CD14-positive monocyte (primary cell): ENCODE measurements at regions not wholly inside any gene's neighbourhood (a gene's known extent, or its start where the extent isn't known, plus 50 kb on each side); places are given as distances from the start of the nearest gene placed in this dataset.

ENCODE experiments used
- DNase-seq, 3 donors: peaks; one replicate each; pipeline ENCODE4 v3.0.0-alpha.2; 2011 to 2022
- H2AFZ ChIP-seq: 2 replicates; pipeline ENCODE4 v1.6.0; 2012; ENCODE audit warnings: mild to moderate bottlenecking, low read depth, low read length, inconsistent platforms; ENCODE audit not compliant: insufficient read depth, poor library complexity, severe bottlenecking
- H3K27ac ChIP-seq, 2 donors: 1 replicate in 1 of 2; 2 replicates in 1 of 2; pipeline ENCODE4 v1.5.1; 2012 to 2013; ENCODE audit warnings: low read length in 2 of 2, control low read depth in 1 of 2, inconsistent platforms in 1 of 2, low read depth in 1 of 2, mild to moderate bottlenecking in 1 of 2
- H3K27me3 ChIP-seq, 2 donors: one replicate each; pipeline versions ENCODE4 v1.6.0 to v1.6.1; 2011 to 2013; ENCODE audit warnings: low read length in 2 of 2; ENCODE audit not compliant: control insufficient read depth in 2 of 2, insufficient read depth in 2 of 2
- H3K36me3 ChIP-seq, 2 donors: replicated peaks in 1 of 2; 1 replicate in 1 of 2; 2 replicates in 1 of 2; pipeline versions ENCODE4 v1.5.1 to v1.6.1; 2012 to 2013; ENCODE audit warnings: low read length in 2 of 2, control low read depth in 1 of 2, inconsistent platforms in 1 of 2, mild to moderate bottlenecking in 1 of 2; ENCODE audit not compliant: insufficient read depth in 2 of 2, control insufficient read depth in 1 of 2
- H3K4me1 ChIP-seq, 2 donors: 1 replicate in 1 of 2; 2 replicates in 1 of 2; pipeline versions ENCODE4 v1.5.1 to v1.6.1; 2012 to 2013; ENCODE audit warnings: low read length in 2 of 2, control low read depth in 1 of 2, inconsistent platforms in 1 of 2, mild to moderate bottlenecking in 1 of 2, moderate library complexity in 1 of 2; ENCODE audit not compliant: insufficient read depth in 2 of 2, control insufficient read depth in 1 of 2
- H3K4me2 ChIP-seq: replicated peaks from 2 replicates; pipeline ENCODE3; 2012; ENCODE audit warnings: low read length, moderate library complexity, mild to moderate bottlenecking; ENCODE audit not compliant: poor library complexity, severe bottlenecking; ENCODE audit errors: extremely low read depth
- H3K4me3 ChIP-seq, 3 experiments: fragments of 200-600 bp in 1 of 3; sonication (generic) in 1 of 3; replicated peaks in 1 of 3; 1 replicate in 2 of 3; 2 replicates in 1 of 3; pipeline ENCODE4 v1.5.1; 2011 to 2013; ENCODE audit warnings: low read length in 3 of 3, mild to moderate bottlenecking in 3 of 3, control low read depth in 2 of 3, low read depth in 2 of 3, inconsistent platforms in 1 of 3, moderate library complexity in 1 of 3
- H3K79me2 ChIP-seq: 2 replicates; pipeline ENCODE4 v1.6.0; 2012; ENCODE audit warnings: mild to moderate bottlenecking, control low read depth, inconsistent platforms, low read length, moderate library complexity; ENCODE audit not compliant: insufficient read depth
- H3K9ac ChIP-seq: 2 replicates; pipeline ENCODE4 v1.6.0; 2017; ENCODE audit warnings: low read length, mild to moderate bottlenecking; ENCODE audit not compliant: insufficient read depth, poor library complexity, severe bottlenecking
- H3K9me3 ChIP-seq, 2 donors: replicated peaks in 1 of 2; 1 replicate in 1 of 2; 2 replicates in 1 of 2; pipeline versions ENCODE4 v1.5.1 to v1.6.1; 2012 to 2013; ENCODE audit warnings: low read length in 2 of 2, control low read depth in 1 of 2; ENCODE audit not compliant: control insufficient read depth in 1 of 2, insufficient read depth in 1 of 2
- H4K20me1 ChIP-seq: 2 replicates; pipeline ENCODE4 v1.6.0; 2012; ENCODE audit warnings: mild to moderate bottlenecking, low read length, control low read depth, moderate library complexity; ENCODE audit not compliant: insufficient read depth
- H3K27ac Mint-ChIP-seq, 7 donors: one replicate each; pipeline ENCODE4 v1.8.0; 2020; ENCODE audit warnings: mild to moderate bottlenecking in 7 of 7, mixed read lengths in 7 of 7, moderate library complexity in 6 of 7, inconsistent platforms in 2 of 7
- H3K27me3 Mint-ChIP-seq, 3 donors: one replicate each; pipeline ENCODE4 v1.8.0; 2021 to 2022; ENCODE audit warnings: low read depth in 3 of 3, mild to moderate bottlenecking in 3 of 3, mixed read lengths in 3 of 3, moderate library complexity in 3 of 3, inconsistent platforms in 1 of 3
- H3K36me3 Mint-ChIP-seq, 2 donors: one replicate each; pipeline ENCODE4 v1.8.0; 2020; ENCODE audit warnings: mixed read lengths in 2 of 2, inconsistent platforms in 1 of 2, mild to moderate bottlenecking in 1 of 2
- H3K4me1 Mint-ChIP-seq: one replicate; pipeline ENCODE4 v1.8.0; 2020; ENCODE audit warnings: mild to moderate bottlenecking, mixed read lengths
- H3K4me3 Mint-ChIP-seq, 2 donors: one replicate each; pipeline ENCODE4 v1.8.0; 2020; ENCODE audit warnings: mild to moderate bottlenecking in 2 of 2, mixed read lengths in 2 of 2, moderate library complexity in 1 of 2
- H3K9me3 Mint-ChIP-seq, 7 donors: one replicate each; pipeline ENCODE4 v1.8.0; 2020 to 2022; ENCODE audit warnings: mixed read lengths in 7 of 7, mild to moderate bottlenecking in 6 of 7, moderate library complexity in 6 of 7, inconsistent platforms in 2 of 7
- CTCF ChIP-seq: fragments of 200-600 bp; IDR thresholded peaks from one replicate; pipeline ENCODE4 v1.8.0; 2022; ENCODE audit warnings: antibody characterized with exemption, mild to moderate bottlenecking
- WGBS: methylation state at CpG from one replicate; pipeline ENCODE4 v1.1.5; 2013; ENCODE audit warnings: missing lambda C conversion rate; ENCODE audit not compliant: insufficient coverage; 5-methylcytosine and 5-hydroxymethylcytosine counted together
- intact Hi-C, 2 donors: fragments of 100-400 bp; cut with micrococcal nuclease; formaldehyde crosslinking; loops; one replicate each; pipeline versions ENCODE4 v1.15.0 to v1.15.1; 2023

- Histone ChIP-seq H3K9ac (no peak overlapping the region), H3K9me3 (no peaks in the 10 kb centered on the region), H3K27me3 (peaks cover 5 to 26% of the 10 kb centered on the region in 2 donors), H3K4me1 (no peaks in the 10 kb centered on the region), H3K27ac (no peak overlapping the region), H3K79me2 (no peaks in the 10 kb centered on the region), H4K20me1 (no peaks in the 10 kb centered on the region), H3K4me3 (no peak overlapping the region), H3K36me3 (no peaks in the 10 kb centered on the region), H2AFZ (no peak overlapping the region), H3K4me2 (no peak overlapping the region)
- Mint-ChIP-seq H3K9me3 (no peaks in the 10 kb centered on the region), H3K27me3 (peaks cover 2 to 8% (median 7%) of the 10 kb centered on the region in 3 donors), H3K36me3 (no peaks in the 10 kb centered on the region), H3K4me1 (no peaks in the 10 kb centered on the region), H3K4me3 (no peak overlapping the region), H3K27ac (no peak overlapping the region)
- TF ChIP-seq CTCF: no peak
- intact Hi-C loops: no loop called here
- DNase-seq: no peak
- WGBS: no CpG with 5 or more reads among the region's 1 CpG
Observed at GRCh38 chr22:22138915-22139314, 105.7 kb upstream of the VPREB1 start.

GRCh38 chr22:22137891-22138290 is 106.7 kb upstream of the VPREB1 start:
- Histone ChIP-seq H3K79me2 (no peaks in the 10 kb centered on the region), H3K9ac (no peak overlapping the region), H3K27ac (no peak overlapping the region), H3K27me3 (peaks cover 5 to 26% of the 10 kb centered on the region in 2 donors), H3K4me1 (no peaks in the 10 kb centered on the region), H3K36me3 (no peaks in the 10 kb centered on the region), H3K9me3 (no peaks in the 10 kb centered on the region), H3K4me3 (no peak overlapping the region), H4K20me1 (no peaks in the 10 kb centered on the region), H2AFZ (no peak overlapping the region), H3K4me2 (no peak overlapping the region)
- intact Hi-C loops: no loop called here
- Mint-ChIP-seq H3K9me3 (no peaks in the 10 kb centered on the region), H3K27me3 (peaks cover 2 to 8% (median 7%) of the 10 kb centered on the region in 3 donors), H3K4me3 (no peak overlapping the region), H3K27ac (no peak overlapping the region), H3K4me1 (no peaks in the 10 kb centered on the region), H3K36me3 (no peaks in the 10 kb centered on the region)
- no CpG with 5 or more reads among the region's 2 CpGs for WGBS
- TF ChIP-seq CTCF: no peak
- DNase-seq: no peak
